ENCODE measurements at regions not wholly inside any gene's neighbourhood (a gene's known extent, or its start where the extent isn't known, plus 50 kb on each side); places are given as distances from the start of the nearest gene placed in this dataset.

GRCh38 chr3:59580996-59581395 lies 531.2 kb upstream of the CFAP20DC start:
- WGBS, 4 donors: 65 to 86% (median 74%) methylated on average over 2 of the region's 2 CpGs
- H3K27ac ChIP-seq: no peak overlapping the region
- H3K9me3 ChIP-seq (replicated peaks in 1 of 3): no peaks in the 10 kb centered on the region
- H3K4me1 ChIP-seq (replicated peaks in 1 of 2): no peaks in the 10 kb centered on the region
- no peak for TF ChIP-seq POLR2A (IDR thresholded peaks at IDR 0.05)
- TF ChIP-seq CTCF (IDR thresholded peaks at IDR 0.05): no peak
- H3K36me3 ChIP-seq (replicated peaks in 1 of 2): no peaks in the 10 kb centered on the region
- no peaks in the 10 kb centered on the region for H3K27me3 ChIP-seq
- H3K4me3 ChIP-seq: no peak overlapping the region
- intact Hi-C loops (cut with DNase I): no loop called here
- DNase-seq: no peak

- no peaks in the 10 kb centered on the region for H3K9me3 ChIP-seq (replicated peaks in 1 of 3)
- TF ChIP-seq CTCF (IDR thresholded peaks at IDR 0.05) (no peak), POLR2A (IDR thresholded peaks at IDR 0.05) (no peak)
- intact Hi-C loops (cut with DNase I): no loop called here
- H3K4me3 ChIP-seq: no peak overlapping the region
- DNase-seq: no peak
- no peaks in the 10 kb centered on the region for H3K36me3 ChIP-seq (replicated peaks in 1 of 2)
- 52 to 68% (median 54%) methylated on average over 3 of the region's 3 CpGs for WGBS, 4 donors
- no peaks in the 10 kb centered on the region for H3K4me1 ChIP-seq (replicated peaks in 1 of 2)
- no peaks in the 10 kb centered on the region for H3K27me3 ChIP-seq
- H3K27ac ChIP-seq: no peak overlapping the region
Measured at GRCh38 chr3:59580499-59580898, 530.7 kb upstream of the CFAP20DC start.

GRCh38 chr3:59578129-59578528 lies 528.3 kb upstream of the CFAP20DC start:
- intact Hi-C loops (cut with DNase I): loop anchor here (5.0 kb wide), 1 partner anchor 279 kb away; no protein-coding TSS in a partner anchor
- Histone ChIP-seq H3K27me3 (peaks cover 4% of the 10 kb centered on the region), H3K27ac (no peak overlapping the region), H3K4me3 (no peak overlapping the region), H3K36me3 (replicated peaks in 1 of 2) (no peaks in the 10 kb centered on the region), H3K4me1 (replicated peaks in 1 of 2) (no peaks in the 10 kb centered on the region), H3K9me3 (replicated peaks in 1 of 3) (no peaks in the 10 kb centered on the region)
- TF ChIP-seq CTCF (IDR thresholded peaks at IDR 0.05) (no peak), POLR2A (IDR thresholded peaks at IDR 0.05) (no peak)
- no peak for DNase-seq
- WGBS, 4 donors: 80 to 94% (median 90%) methylated on average over 1 of the region's 1 CpG; no CpG with 5 or more reads in 1 of the 4 donors

GRCh38 chr3:59576606-59577005 lies 526.8 kb upstream of the CFAP20DC start:
- intact Hi-C loops (cut with DNase I): loop anchor here (5.0 kb wide), 1 partner anchor 281 kb away; no protein-coding TSS in a partner anchor
- Histone ChIP-seq H3K4me3 (no peak overlapping the region), H3K36me3 (replicated peaks in 1 of 2) (no peaks in the 10 kb centered on the region), H3K27me3 (peaks cover 4% of the 10 kb centered on the region), H3K4me1 (replicated peaks in 1 of 2) (no peaks in the 10 kb centered on the region), H3K9me3 (replicated peaks in 1 of 3) (no peaks in the 10 kb centered on the region), H3K27ac (no peak overlapping the region)
- TF ChIP-seq CTCF (IDR thresholded peaks at IDR 0.05): no peak
- TF ChIP-seq POLR2A (IDR thresholded peaks at IDR 0.05): no peak
- no peak for DNase-seq
- 57 to 88% (median 68%) methylated on average over 3 of the region's 3 CpGs for WGBS, 4 donors
